KMS-11 (cell line): ENCODE measurements at regions not wholly inside any gene's neighbourhood (a gene's known extent, or its start where the extent isn't known, plus 50 kb on each side); places are given as distances from the start of the nearest gene placed in this dataset.

Source experiments
- H2AFZ ChIP-seq: fragments of 200-600 bp; sonication (generic); 2 replicates; pipeline ENCODE4 v1.6.1; 2016; ENCODE audit warnings: antibody characterized with exemption, mixed run types, low read depth
- H3K27ac ChIP-seq: fragments of 200-600 bp; sonication (generic); 2 replicates; pipeline ENCODE4 v1.6.1; 2016; ENCODE audit warnings: mild to moderate bottlenecking, mixed run types
- H3K27me3 ChIP-seq: fragments of 200-600 bp; sonication (generic); 2 replicates; pipeline ENCODE4 v1.6.1; 2017; ENCODE audit warnings: mild to moderate bottlenecking, low read depth, mixed run types, moderate library complexity; ENCODE audit not compliant: insufficient read depth
- H3K36me3 ChIP-seq: fragments of 200-600 bp; sonication (generic); 2 replicates; pipeline ENCODE4 v1.6.1; 2017; ENCODE audit warnings: mild to moderate bottlenecking, mixed run types; ENCODE audit not compliant: insufficient read depth
- H3K4me1 ChIP-seq: fragments of 200-600 bp; sonication (generic); 2 replicates; pipeline ENCODE4 v1.6.1; 2016; ENCODE audit warnings: mild to moderate bottlenecking, low read depth, mixed run types; ENCODE audit not compliant: poor library complexity, severe bottlenecking
- H3K4me2 ChIP-seq: fragments of 200-600 bp; sonication (generic); 2 replicates; pipeline ENCODE4 v1.7.0; 2016; ENCODE audit warnings: mild to moderate bottlenecking, mixed run types
- H3K4me3 ChIP-seq: fragments of 200-600 bp; sonication (generic); IDR thresholded peaks from 2 replicates; pipeline ENCODE4 v1.6.1; 2017; ENCODE audit warnings: low read depth, low read length, mixed read lengths; ENCODE audit not compliant: insufficient read depth
- H3K79me2 ChIP-seq: fragments of 200-600 bp; sonication (generic); 2 replicates; pipeline ENCODE4 v1.6.1; 2016; ENCODE audit warnings: low read depth, mixed run types; ENCODE audit not compliant: insufficient read depth
- H3K9ac ChIP-seq: fragments of 200-600 bp; sonication (generic); 2 replicates; pipeline ENCODE4 v1.6.1; 2016; ENCODE audit warnings: mild to moderate bottlenecking, mixed run types
- H4K20me1 ChIP-seq: fragments of 200-600 bp; sonication (generic); 2 replicates; pipeline ENCODE4 v1.6.1; 2016; ENCODE audit warnings: mild to moderate bottlenecking, mixed run types; ENCODE audit not compliant: insufficient read depth
- CTCF ChIP-seq: fragments of 200-600 bp; sonication (generic); conservative IDR thresholded peaks from 2 replicates; pipeline ENCODE4 v1.6.1; 2017; ENCODE audit warnings: low read depth, mild to moderate bottlenecking, antibody characterized with exemption, low read length, moderate library complexity, mixed read lengths

- Histone ChIP-seq H3K79me2 (no peaks in the 10 kb centered on the region), H3K4me2 (no peak overlapping the region), H3K4me3 (no peak overlapping the region), H3K9ac (no peak overlapping the region), H3K36me3 (no peaks in the 10 kb centered on the region), H4K20me1 (no peaks in the 10 kb centered on the region), H2AFZ (no peak overlapping the region), H3K4me1 (peaks cover 21% of the 10 kb centered on the region), H3K27ac (no peak overlapping the region), H3K27me3 (no peaks in the 10 kb centered on the region)
- no peak for TF ChIP-seq CTCF
Measured at GRCh38 chr4:138889216-138889615, 126.4 kb upstream of the NOCT start.

- Histone ChIP-seq H3K4me3 (no peak overlapping the region), H3K4me2 (no peak overlapping the region), H3K27ac (no peak overlapping the region), H3K4me1 (peaks cover 15% of the 10 kb centered on the region), H3K27me3 (no peaks in the 10 kb centered on the region), H3K36me3 (no peaks in the 10 kb centered on the region), H4K20me1 (no peaks in the 10 kb centered on the region), H2AFZ (no peak overlapping the region), H3K9ac (no peak overlapping the region), H3K79me2 (no peaks in the 10 kb centered on the region)
- TF ChIP-seq CTCF: no peak
Measured at GRCh38 chr4:138887741-138888140, 127.8 kb upstream of the NOCT start.

GRCh38 chr4:138887341-138887740, 128.2 kb upstream of the NOCT start:
- no peak overlapping the region for H3K9ac ChIP-seq
- no peak for TF ChIP-seq CTCF

GRCh38 chr4:138879757-138880156, 135.8 kb upstream of the NOCT start:
- no peaks in the 10 kb centered on the region for H4K20me1 ChIP-seq
- no peaks in the 10 kb centered on the region for H3K79me2 ChIP-seq
- H3K9ac ChIP-seq: no peak overlapping the region
- H3K4me2 ChIP-seq: no peak overlapping the region
- H3K27me3 ChIP-seq: no peaks in the 10 kb centered on the region
- no peak overlapping the region for H3K27ac ChIP-seq
- TF ChIP-seq CTCF: no peak
- no peak overlapping the region for H2AFZ ChIP-seq
- H3K36me3 ChIP-seq: no peaks in the 10 kb centered on the region
- H3K4me3 ChIP-seq: no peak overlapping the region
- no peaks in the 10 kb centered on the region for H3K4me1 ChIP-seq

More at GRCh38 chr4:138887341-138887740, 128.2 kb upstream of the NOCT start:
- no peaks in the 10 kb centered on the region for H3K27me3 ChIP-seq
- H3K4me1 ChIP-seq: peaks cover 11% of the 10 kb centered on the region
- H3K79me2 ChIP-seq: no peaks in the 10 kb centered on the region
- H4K20me1 ChIP-seq: no peaks in the 10 kb centered on the region
- H3K4me3 ChIP-seq: no peak overlapping the region
- no peak overlapping the region for H3K4me2 ChIP-seq
- no peak overlapping the region for H3K27ac ChIP-seq
- H2AFZ ChIP-seq: no peak overlapping the region
- H3K36me3 ChIP-seq: no peaks in the 10 kb centered on the region
